ENCODE measurements at regions not wholly inside any gene's neighbourhood (a gene's known extent, or its start where the extent isn't known, plus 50 kb on each side); places are given as distances from the start of the nearest gene placed in this dataset.

DNA sequence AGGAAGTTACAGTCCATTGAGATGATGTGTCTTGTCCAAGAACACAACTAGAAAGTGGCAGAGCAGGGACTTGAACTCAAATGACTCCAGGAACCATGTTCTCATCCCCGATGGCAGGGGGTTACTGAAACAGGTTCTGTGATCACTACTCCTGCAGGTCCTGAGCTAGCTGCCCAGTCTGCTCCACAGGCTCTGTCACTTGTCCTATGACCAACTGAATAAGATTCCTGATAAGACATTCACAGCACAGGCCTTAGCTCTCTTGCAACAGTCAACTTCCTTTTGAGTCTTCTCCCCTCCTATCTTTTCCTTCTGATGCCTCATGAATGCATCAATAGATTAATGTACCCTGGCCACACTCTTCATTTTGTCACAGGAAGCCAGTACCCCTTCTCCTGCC, 109.2 kb downstream of the SH3TC2 start:
- TF ChIP-seq SUZ12 (IDR thresholded peaks at IDR 0.05; ENCODE audit: low read length) (no peak), SP4 (IDR thresholded peaks at IDR 0.05; ENCODE audit: low read length) (no peak)
- TF ChIP-seq, protein P1, sequence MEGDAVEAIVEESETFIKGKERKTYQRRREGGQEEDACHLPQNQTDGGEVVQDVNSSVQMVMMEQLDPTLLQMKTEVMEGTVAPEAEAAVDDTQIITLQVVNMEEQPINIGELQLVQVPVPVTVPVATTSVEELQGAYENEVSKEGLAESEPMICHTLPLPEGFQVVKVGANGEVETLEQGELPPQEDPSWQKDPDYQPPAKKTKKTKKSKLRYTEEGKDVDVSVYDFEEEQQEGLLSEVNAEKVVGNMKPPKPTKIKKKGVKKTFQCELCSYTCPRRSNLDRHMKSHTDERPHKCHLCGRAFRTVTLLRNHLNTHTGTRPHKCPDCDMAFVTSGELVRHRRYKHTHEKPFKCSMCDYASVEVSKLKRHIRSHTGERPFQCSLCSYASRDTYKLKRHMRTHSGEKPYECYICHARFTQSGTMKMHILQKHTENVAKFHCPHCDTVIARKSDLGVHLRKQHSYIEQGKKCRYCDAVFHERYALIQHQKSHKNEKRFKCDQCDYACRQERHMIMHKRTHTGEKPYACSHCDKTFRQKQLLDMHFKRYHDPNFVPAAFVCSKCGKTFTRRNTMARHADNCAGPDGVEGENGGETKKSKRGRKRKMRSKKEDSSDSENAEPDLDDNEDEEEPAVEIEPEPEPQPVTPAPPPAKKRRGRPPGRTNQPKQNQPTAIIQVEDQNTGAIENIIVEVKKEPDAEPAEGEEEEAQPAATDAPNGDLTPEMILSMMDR (IDR thresholded peaks at IDR 0.05; ENCODE audit: control extremely low read depth in 1 of 3, insufficient read depth in 1 of 3, low read depth in 1 of 3, low read length in 3 of 3) = no peak

All from H1 (cell line).